PC-3 (cell line): ENCODE measurements at regions not wholly inside any gene's neighbourhood (a gene's known extent, or its start where the extent isn't known, plus 50 kb on each side); places are given as distances from the start of the nearest gene placed in this dataset.

Source experiments
- EZH2 ChIP-seq: fragments of 300-600 bp; sonication (generic); IDR thresholded peaks from one replicate; pipeline ENCODE4 v1.6.1; 2017; ENCODE audit warnings: antibody characterized with exemption, mild to moderate bottlenecking, low read length; ENCODE audit not compliant: unreplicated experiment
- EZH2phosphoT487 ChIP-seq: fragments of 300-600 bp; sonication (generic); IDR thresholded peaks from 2 replicates; pipeline ENCODE4 v1.6.1; 2018; ENCODE audit warnings: mild to moderate bottlenecking, antibody characterized with exemption, low read length, borderline replicate concordance
- TF ChIP-seq, protein P1 (sequence below): fragments of 300-600 bp; sonication (generic); conservative IDR thresholded peaks from 2 replicates; pipeline ENCODE4 v1.5.1; 2017; ENCODE audit warnings: antibody characterized with exemption, low read depth, mild to moderate bottlenecking, low read length

DNA sequence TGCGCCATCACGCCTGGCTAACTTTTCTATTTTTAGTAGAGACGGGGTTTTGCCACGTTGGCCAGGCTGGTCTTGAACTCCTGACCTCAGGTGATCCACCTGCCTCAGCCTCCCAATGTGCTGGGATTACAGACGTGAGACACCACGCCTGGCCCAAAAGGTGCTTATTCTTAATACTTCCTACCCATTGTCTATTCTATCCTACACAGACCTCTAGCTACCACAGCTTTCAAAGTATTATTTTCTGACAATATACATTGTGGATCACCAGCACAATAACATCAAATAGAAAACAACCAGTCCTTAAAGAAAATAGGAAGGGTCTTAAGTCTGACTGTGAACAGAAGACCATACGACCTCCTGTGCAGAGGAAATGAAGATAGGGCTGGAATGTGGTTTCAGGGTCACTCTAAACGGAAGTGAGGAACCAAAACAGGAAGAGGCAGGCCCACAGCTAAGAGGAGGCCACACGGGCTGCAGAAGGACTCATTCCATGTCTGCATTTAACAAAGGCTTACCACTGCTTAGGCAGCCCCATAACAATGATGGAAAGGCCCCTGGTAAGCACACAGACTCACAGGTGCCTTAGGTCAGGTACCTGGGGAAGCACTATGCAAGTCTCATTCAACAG lies 115.2 kb downstream of the ZFAND4 start:
- TF ChIP-seq EZH2 (no peak), EZH2phosphoT487 (no peak)
- TF ChIP-seq, protein P1, sequence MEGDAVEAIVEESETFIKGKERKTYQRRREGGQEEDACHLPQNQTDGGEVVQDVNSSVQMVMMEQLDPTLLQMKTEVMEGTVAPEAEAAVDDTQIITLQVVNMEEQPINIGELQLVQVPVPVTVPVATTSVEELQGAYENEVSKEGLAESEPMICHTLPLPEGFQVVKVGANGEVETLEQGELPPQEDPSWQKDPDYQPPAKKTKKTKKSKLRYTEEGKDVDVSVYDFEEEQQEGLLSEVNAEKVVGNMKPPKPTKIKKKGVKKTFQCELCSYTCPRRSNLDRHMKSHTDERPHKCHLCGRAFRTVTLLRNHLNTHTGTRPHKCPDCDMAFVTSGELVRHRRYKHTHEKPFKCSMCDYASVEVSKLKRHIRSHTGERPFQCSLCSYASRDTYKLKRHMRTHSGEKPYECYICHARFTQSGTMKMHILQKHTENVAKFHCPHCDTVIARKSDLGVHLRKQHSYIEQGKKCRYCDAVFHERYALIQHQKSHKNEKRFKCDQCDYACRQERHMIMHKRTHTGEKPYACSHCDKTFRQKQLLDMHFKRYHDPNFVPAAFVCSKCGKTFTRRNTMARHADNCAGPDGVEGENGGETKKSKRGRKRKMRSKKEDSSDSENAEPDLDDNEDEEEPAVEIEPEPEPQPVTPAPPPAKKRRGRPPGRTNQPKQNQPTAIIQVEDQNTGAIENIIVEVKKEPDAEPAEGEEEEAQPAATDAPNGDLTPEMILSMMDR, result no peak
